Hematopoietic multipotent progenitor cell treated with erythropoietin and hydrocortisone succinate and interleukin-3 and kit ligand, for 8 days (in vitro differentiated cells): ENCODE measurements at regions not wholly inside any gene's neighbourhood (a gene's known extent, or its start where the extent isn't known, plus 50 kb on each side); places are given as distances from the start of the nearest gene placed in this dataset.
A peak's percentile ranks its signal among the peaks of the same experiment; 100 is the strongest.
"Not testable (repeated sequence)": the region's sequence is repeated elsewhere in the genome, so short reads cannot be mapped to it uniquely, and the experiment has no call there.

Experiments used
- DNase-seq: peaks from one replicate; pipeline ENCODE4 v3.0.0-alpha.2; 2015

- no peak for DNase-seq
Measured at GRCh38 chr3:40756500-40756899, 231.7 kb downstream of the ZNF621 start.

- not testable (repeated sequence) for DNase-seq
Measured at GRCh38 chr3:40762771-40763170, 238.0 kb downstream of the ZNF621 start.

DNA sequence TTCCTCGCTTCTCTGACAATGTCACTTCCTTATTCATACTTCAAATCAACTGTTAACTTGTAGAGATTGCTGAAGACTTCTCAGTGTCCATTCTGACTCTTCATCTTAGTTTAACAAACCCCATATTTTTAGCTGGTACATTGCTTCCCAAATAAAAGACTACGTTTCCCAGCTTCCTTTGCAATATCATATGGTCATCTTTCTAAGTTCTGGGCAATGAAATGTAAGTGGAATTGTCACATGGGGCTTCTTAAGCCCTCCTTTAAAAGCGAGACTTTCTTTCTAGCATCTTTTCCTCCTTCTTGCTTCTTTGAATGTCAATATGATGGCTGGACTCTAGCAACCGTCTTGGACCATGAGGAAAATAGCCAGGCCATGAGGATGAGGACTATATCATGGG lies 239.0 kb downstream of the ZNF621 start:
- no peak for DNase-seq

GRCh38 chr3:40764747-40765146 lies 240.0 kb downstream of the ZNF621 start:
- DNase-seq, result no peak

GRCh38 chr3:40765884-40766283 lies 241.1 kb downstream of the ZNF621 start:
- DNase-seq, result no peak

DNA sequence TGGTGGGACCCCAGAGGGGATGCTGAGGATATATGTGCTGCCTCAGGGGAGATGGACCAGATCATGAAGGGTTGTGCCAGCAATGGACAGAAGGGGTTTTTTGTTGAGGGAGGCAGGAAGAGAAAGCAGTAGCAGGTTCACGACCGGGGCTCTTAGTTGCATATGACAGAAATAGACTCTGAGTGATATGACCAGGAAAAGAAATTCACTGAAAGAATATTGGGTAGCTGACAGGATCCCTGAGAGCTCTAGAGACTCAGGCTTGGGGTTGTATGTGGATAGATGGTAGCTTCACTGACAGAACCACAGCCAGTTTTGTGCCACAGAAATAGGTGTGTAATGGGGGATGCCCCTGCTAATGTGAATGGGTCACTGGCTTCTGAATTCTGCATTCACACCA lies 241.6 kb downstream of the ZNF621 start:
- DNase-seq, result no peak

GRCh38 chr3:40768046-40768445 lies 243.3 kb downstream of the ZNF621 start:
- DNase-seq, result no peak

- no peak for DNase-seq
Measured at GRCh38 chr3:40768536-40768935, 243.8 kb downstream of the ZNF621 start.

GRCh38 chr3:40770061-40770460 lies 245.3 kb downstream of the ZNF621 start:
- no peak for DNase-seq

- DNase-seq, result no peak
Measured at GRCh38 chr3:40771112-40771511, 246.4 kb downstream of the ZNF621 start.

GRCh38 chr3:40779039-40779438 lies 254.3 kb downstream of the ZNF621 start:
- no peak for DNase-seq

DNA sequence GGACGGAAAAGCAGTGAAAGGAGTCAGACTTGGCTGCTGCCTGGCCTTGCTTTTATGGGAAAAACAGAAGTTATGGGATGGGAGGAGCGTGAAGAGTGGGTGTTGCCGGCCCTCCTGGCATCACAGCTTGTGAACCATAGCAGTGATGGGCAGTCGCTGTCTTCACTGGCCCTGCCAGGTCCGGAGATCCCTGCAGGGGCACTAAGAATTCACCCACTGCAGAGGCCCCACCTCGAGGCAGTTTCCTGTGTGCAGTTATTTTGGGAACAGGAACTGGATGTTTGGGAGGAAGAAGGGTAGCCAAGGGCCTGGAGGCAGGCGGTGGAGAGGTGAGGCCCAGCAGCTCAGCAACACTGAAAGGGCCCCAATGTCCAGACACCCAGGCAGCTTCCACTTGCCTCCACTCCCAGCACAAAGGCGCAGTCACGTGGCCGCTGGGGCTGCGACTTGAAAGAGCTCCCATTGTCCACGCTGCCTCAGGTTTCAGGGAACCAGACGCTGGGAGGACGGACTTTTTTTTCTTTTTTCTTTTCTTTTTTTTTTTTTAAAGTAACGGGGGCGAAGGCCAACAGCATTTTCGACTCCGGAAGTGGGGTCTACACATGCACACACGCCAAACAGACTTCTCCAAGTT lies 255.6 kb downstream of the ZNF621 start:
- DNase-seq, result no peak

- DNase-seq, result no peak
Measured at GRCh38 chr3:40780925-40781406, 256.2 kb downstream of the ZNF621 start.

DNA sequence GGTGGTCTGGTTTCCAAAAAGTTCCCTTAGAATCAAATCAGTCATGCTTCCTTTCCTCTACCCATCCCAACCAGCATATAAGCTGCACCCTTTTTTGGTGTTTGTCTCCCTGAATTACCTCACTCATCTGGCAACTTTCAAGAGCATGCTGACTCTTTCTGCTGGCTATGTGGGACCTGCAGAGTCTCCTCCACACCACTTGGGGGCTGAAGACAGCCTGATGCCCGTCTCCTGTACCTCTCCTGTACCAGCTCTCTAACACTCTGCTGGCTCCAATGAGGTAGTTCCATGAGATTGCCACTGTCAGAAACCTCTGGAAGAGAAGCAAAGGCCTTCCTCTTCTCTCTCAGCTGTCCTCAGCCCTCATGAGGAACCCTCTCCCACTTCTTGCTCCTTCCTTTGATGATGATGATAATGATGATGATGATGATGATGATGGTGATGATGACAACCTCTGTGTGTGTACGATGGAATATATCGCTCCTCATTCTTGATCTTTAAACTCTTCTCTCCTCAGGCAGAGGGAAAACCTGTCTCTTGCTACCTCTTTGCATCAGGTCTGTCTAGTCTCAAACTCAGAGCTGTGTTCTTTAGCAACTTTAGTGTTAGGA lies 257.5 kb downstream of the ZNF621 start:
- DNase-seq, result peak; percentile 7

DNA sequence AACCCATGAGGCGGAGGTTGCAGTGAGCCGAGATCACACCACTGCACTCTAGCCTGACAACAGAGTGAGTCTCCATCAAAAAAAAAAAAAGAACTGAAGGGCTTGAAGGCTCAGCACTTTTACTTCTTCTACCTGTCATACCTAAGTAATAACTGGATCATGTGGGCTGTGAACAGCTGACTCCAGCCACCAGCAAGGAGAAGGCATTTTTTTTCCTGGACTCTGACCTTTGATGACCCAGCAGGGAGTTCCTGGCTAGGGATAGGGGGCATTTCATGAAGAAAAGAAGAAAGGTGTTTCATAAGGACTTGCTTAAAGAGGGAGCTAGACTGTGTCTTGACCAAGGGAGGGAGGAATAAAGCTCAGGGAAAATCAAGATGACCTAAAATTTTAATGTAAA lies 266.0 kb downstream of the ZNF621 start:
- no peak for DNase-seq

GRCh38 chr3:40793730-40794129 lies 269.0 kb downstream of the ZNF621 start:
- no peak for DNase-seq

DNA sequence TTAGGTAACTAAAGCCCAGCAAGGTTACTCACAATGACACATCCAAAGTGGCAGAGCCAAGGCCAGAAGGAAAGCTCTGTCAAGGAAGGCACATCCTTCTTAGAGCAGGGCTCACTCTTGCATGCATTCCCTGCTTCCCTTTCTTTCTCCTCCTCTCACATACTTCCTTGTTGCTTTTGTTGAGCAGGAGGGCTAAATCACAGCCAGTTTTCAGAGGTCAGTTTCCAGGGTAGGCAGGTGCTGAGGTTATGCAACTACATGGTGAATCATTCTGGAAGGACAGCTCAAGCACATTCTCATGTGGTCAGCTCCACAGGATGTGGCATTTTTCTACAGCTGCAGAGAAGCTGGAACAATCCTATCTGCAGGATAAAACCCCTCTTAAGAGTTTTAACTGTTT lies 275.6 kb downstream of the ZNF621 start:
- no peak for DNase-seq

DNA sequence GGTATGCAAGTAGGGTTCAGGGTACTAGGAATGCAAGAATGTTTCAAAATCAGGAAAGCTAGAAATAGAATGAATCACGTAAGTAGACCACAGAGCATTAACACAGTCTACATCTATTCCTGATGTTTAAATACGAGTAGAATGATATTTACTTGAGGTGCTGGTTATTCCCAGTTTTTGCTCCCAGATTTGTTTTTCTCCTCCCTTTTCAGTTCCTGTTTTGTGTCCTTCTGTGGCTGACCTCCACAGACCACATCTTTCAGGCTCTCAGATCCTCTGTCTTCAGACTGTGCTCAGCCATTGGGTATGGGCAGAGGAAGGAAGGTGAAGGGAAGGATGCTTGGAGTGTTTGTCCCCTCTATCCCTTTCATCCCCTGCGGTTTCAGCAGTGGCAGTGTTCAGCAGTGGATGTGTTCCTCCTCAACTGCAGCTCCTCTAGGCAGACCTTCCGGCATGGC lies 276.6 kb downstream of the ZNF621 start:
- DNase-seq, result no peak

DNA sequence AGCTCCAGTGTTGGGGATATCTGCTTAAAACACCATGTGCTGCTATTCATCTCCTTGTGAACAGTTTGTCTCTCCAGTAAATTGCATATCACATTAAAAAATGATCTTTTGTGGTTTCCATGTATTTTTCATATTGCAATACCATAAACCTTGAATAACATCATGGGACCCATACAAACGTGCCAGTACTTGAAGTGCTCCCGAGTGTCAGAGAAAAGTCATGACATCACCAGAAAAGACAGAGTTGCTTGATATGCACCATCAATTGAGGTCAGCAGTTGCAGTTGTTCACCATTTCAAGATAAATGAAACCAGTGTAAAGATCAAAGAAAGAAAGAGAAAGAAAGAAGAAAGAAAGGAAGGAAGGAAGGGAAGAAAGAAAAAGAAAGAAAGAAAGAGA lies 278.6 kb downstream of the ZNF621 start:
- no peak for DNase-seq

- DNase-seq, result no peak
Measured at GRCh38 chr3:40805456-40805855, 280.7 kb downstream of the ZNF621 start.

GRCh38 chr3:40810813-40811212 lies 286.1 kb downstream of the ZNF621 start:
- DNase-seq, result no peak

DNA sequence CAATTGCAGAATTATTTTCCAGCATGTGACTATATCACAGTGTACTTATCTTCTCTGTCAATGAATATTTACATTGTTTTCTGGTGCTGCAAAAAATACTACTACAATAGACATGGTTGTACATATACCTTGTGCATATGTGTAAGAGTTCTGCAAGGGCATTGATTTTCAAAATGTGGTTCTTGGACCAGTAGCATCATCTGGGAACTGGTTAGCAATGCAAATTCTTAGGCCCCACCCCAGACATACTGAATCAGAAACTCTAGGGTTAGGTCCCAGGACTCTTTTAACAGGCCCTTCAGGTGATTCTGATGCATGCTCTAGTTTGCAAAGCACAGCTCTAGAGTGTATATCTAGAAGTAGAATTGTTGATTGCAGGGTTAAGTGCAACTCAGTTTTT lies 292.3 kb downstream of the ZNF621 start:
- no peak for DNase-seq

GRCh38 chr3:40821315-40821714 lies 296.6 kb downstream of the ZNF621 start:
- no peak for DNase-seq

DNA sequence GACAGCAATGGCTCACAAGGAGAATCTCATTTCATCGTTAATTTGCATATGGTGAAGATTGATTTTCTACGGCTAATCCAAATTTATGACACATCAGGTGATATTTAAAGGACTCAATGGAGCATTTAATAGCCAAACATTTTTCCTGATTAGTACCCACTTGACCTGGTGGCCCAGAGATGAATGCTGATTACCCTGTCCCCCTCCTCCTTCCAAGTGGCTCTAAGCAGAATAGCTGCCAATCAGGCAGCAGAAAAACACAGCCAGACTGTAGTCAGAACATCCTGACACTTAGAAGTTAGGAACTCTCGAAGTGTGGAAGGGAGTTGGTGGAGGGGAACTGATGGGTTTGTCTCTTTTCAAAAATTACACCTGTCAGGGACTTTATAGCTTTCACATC lies 302.5 kb downstream of the ZNF621 start:
- DNase-seq, result no peak
